Vagina (tissue), 2 donors: ENCODE measurements at regions not wholly inside any gene's neighbourhood (a gene's known extent, or its start where the extent isn't known, plus 50 kb on each side); places are given as distances from the start of the nearest gene placed in this dataset.

Experiments used
- DNase-seq, 2 donors: peaks; one replicate each; pipeline ENCODE4 v3.0.0-alpha.2; 2017; ENCODE audit errors: extremely low spot score in 2 of 2
- H3K27ac ChIP-seq: fragments of 200-600 bp; sonication (generic); one replicate; pipeline ENCODE4 v1.5.1; 2019
- H3K27me3 ChIP-seq: fragments of 200-600 bp; sonication (generic); one replicate; pipeline ENCODE4 v1.5.1; 2019
- H3K36me3 ChIP-seq, 2 donors: fragments of 200-600 bp; sonication (generic); one replicate each; pipeline ENCODE4 v1.5.1; 2017 to 2019
- H3K4me1 ChIP-seq: fragments of 200-600 bp; sonication (generic); one replicate; pipeline ENCODE4 v1.5.1; 2019
- H3K4me3 ChIP-seq, 2 donors: fragments of 200-600 bp; sonication (generic); 1 replicate in 1 of 2; 2 replicates in 1 of 2; pipeline ENCODE4 v1.5.1; 2016 to 2019
- H3K9me3 ChIP-seq: fragments of 200-600 bp; sonication (generic); one replicate; pipeline ENCODE4 v1.5.1; 2019
- POLR2A ChIP-seq, 2 donors: fragments of 450-650 bp; IDR thresholded peaks; one replicate each; pipeline ENCODE4 v1.6.1; 2017; ENCODE audit warnings: antibody characterized with exemption in 2 of 2, mild to moderate bottlenecking in 2 of 2, moderate library complexity in 2 of 2
- POLR2AphosphoS5 ChIP-seq, 2 donors: sonication (generic); formaldehyde crosslinking; IDR thresholded peaks; one replicate each; pipeline ENCODE4 v1.9.0; 2017; ENCODE audit warnings: antibody characterized with exemption in 2 of 2, mild to moderate bottlenecking in 2 of 2, low read depth in 1 of 2; ENCODE audit not compliant: insufficient read depth in 1 of 2
- intact Hi-C: fragments of 100-400 bp; cut with DNase I; formaldehyde crosslinking; loops from one replicate; pipeline ENCODE4 v1.15.1; 2023
- TF ChIP-seq, protein P1 (sequence below), 3 experiments: fragments of 450-650 bp in 2 of 3; fragments of 200-600 bp in 1 of 3; sonication (generic) in 1 of 3; IDR thresholded peaks; one replicate each; pipeline ENCODE4 v1.5.1; 2017 to 2019; ENCODE audit warnings: antibody characterized with exemption in 3 of 3, mild to moderate bottlenecking in 2 of 3, moderate library complexity in 2 of 3

DNA sequence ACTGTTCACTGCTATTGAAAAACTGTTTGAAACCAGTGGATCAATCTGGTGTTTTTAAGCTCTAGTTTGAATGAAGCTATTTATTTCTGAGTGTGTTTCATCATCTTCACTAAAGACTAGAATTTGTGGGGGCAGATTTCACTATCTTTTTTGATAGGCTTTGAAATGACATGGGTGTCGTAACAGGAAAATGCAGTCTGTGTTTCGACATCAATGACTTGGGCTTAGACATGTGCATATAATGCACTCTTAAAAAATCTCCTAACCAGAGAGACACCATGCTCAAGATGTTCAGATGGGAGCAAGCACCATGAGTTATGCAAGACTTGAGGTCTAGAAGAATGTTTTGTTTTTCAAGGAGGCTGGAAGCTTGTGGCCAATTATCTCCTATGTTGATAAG lies 221.6 kb downstream of the GPD2 start:
- intact Hi-C loops, result no loop called here
- H3K27me3 ChIP-seq, result no peaks in the 10 kb centered on the region
- H3K4me3 ChIP-seq, result no peak overlapping the region
- no peak for DNase-seq
- TF ChIP-seq, protein P1, sequence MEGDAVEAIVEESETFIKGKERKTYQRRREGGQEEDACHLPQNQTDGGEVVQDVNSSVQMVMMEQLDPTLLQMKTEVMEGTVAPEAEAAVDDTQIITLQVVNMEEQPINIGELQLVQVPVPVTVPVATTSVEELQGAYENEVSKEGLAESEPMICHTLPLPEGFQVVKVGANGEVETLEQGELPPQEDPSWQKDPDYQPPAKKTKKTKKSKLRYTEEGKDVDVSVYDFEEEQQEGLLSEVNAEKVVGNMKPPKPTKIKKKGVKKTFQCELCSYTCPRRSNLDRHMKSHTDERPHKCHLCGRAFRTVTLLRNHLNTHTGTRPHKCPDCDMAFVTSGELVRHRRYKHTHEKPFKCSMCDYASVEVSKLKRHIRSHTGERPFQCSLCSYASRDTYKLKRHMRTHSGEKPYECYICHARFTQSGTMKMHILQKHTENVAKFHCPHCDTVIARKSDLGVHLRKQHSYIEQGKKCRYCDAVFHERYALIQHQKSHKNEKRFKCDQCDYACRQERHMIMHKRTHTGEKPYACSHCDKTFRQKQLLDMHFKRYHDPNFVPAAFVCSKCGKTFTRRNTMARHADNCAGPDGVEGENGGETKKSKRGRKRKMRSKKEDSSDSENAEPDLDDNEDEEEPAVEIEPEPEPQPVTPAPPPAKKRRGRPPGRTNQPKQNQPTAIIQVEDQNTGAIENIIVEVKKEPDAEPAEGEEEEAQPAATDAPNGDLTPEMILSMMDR (IDR thresholded peaks at IDR 0.05), result no peak
- TF ChIP-seq POLR2AphosphoS5 (IDR thresholded peaks at IDR 0.05; ENCODE audit: insufficient read depth in 1 of 2, low read depth in 1 of 2), result no peak
- no peak for TF ChIP-seq POLR2A (IDR thresholded peaks at IDR 0.05)
- no peaks in the 10 kb centered on the region for H3K36me3 ChIP-seq
- no peaks in the 10 kb centered on the region for H3K9me3 ChIP-seq
- no peaks in the 10 kb centered on the region for H3K4me1 ChIP-seq
- no peak overlapping the region for H3K27ac ChIP-seq

DNA sequence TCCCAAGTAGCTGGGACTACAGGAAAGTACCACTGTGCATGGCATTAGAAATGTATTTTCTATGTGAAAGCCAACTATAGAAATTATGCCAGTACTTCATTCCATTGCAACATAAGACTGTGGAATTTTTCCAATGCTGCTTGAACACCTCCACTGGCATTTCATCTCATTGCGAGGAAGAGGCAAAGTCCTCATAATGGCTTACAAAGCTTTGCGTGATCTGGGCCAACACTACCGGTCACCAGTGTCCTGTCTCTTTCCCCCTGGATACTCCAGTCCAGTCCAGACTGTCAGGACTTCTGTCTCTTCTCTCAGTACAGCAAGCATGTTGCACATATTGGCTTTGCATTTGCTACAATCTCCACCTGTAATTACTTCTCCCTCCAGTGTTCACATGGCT lies 223.5 kb downstream of the GPD2 start:
- DNase-seq, result no peak
- H3K27ac ChIP-seq, result no peak overlapping the region
- no peaks in the 10 kb centered on the region for H3K27me3 ChIP-seq
- no peaks in the 10 kb centered on the region for H3K9me3 ChIP-seq
- H3K4me1 ChIP-seq, result no peaks in the 10 kb centered on the region
- TF ChIP-seq, protein P1 (IDR thresholded peaks at IDR 0.05), result no peak
- TF ChIP-seq POLR2AphosphoS5 (IDR thresholded peaks at IDR 0.05; ENCODE audit: insufficient read depth in 1 of 2, low read depth in 1 of 2) (no peak), POLR2A (IDR thresholded peaks at IDR 0.05) (no peak)
- H3K4me3 ChIP-seq, result no peak overlapping the region
- intact Hi-C loops, result no loop called here
- H3K36me3 ChIP-seq, result no peaks in the 10 kb centered on the region

DNA sequence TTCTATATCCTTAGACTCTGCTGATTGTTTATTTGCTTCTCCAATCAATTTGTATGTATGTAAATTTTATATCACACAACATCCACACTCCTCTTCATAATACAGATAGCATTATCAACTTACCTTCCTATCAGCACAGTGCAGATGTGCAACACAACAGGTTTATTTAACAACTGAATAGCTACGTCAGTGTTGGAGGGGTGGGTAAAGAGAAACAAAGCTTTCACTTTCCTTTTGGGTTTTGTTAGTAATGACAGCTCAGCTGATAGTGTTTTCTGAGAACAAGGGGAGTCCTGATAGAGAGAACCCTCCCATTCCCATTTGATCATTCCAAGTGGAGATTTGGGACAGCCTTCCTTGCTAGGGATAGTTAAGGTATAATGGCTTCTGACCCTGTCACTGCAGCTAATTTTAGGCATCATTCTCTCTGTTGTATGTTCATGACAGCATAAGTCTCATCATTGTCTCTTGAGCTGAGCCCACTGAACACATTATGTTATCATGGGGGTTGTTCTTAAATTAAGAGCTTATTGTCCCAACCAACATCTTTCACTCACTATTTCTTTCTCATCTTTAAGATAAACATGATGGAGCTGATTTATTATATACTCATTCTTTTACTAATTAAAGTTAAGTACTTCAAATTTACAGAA lies 227.7 kb downstream of the GPD2 start:
- no peaks in the 10 kb centered on the region for H3K36me3 ChIP-seq
- H3K9me3 ChIP-seq, result peaks cover 5% of the 10 kb centered on the region
- H3K4me1 ChIP-seq, result no peaks in the 10 kb centered on the region
- H3K4me3 ChIP-seq, result no peak overlapping the region
- DNase-seq, result no peak
- intact Hi-C loops, result no loop called here
- H3K27me3 ChIP-seq, result no peaks in the 10 kb centered on the region
- H3K27ac ChIP-seq, result no peak overlapping the region
- TF ChIP-seq, protein P1 (IDR thresholded peaks at IDR 0.05), result no peak
- TF ChIP-seq POLR2A (IDR thresholded peaks at IDR 0.05) (no peak), POLR2AphosphoS5 (IDR thresholded peaks at IDR 0.05; ENCODE audit: insufficient read depth in 1 of 2, low read depth in 1 of 2) (no peak)

DNA sequence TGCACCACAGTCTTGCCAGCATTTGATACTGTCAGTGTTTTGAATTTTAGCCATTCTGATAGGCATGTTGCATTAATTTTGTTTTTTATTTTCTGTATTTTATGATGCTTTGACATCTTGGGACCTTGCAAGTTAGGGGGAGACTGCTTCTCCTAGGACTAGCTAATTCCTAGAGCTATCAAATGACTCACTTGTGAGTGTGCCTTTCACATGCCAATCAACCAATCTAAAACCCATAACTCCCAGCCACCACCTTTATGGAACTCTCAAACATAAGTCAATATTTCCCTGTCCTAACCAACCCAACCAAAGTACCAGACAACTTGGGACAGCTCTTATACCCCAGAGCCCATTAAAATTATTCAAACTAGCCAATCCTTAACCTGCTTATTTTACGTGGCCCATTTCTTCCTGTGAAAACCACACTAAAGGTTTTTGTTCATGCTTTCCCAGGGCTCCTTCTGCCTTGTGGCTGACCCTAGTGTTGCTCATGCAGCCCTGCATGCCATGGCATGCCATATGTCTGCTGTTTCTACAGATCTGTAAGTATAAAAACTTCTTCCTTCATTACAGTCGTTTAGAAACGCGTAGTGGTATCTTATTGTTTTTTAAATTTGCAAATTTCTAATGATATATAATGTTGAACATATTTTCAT lies 230.1 kb downstream of the GPD2 start:
- TF ChIP-seq, protein P1 (IDR thresholded peaks at IDR 0.05), result no peak
- TF ChIP-seq POLR2AphosphoS5 (IDR thresholded peaks at IDR 0.05; ENCODE audit: insufficient read depth in 1 of 2, low read depth in 1 of 2) (no peak), POLR2A (IDR thresholded peaks at IDR 0.05) (no peak)
- H3K4me1 ChIP-seq, result no peaks in the 10 kb centered on the region
- H3K27me3 ChIP-seq, result no peaks in the 10 kb centered on the region
- intact Hi-C loops, result no loop called here
- no peak for DNase-seq
- no peak overlapping the region for H3K27ac ChIP-seq
- no peaks in the 10 kb centered on the region for H3K36me3 ChIP-seq
- H3K9me3 ChIP-seq, result peaks cover 5% of the 10 kb centered on the region
- H3K4me3 ChIP-seq, result no peak overlapping the region

DNA sequence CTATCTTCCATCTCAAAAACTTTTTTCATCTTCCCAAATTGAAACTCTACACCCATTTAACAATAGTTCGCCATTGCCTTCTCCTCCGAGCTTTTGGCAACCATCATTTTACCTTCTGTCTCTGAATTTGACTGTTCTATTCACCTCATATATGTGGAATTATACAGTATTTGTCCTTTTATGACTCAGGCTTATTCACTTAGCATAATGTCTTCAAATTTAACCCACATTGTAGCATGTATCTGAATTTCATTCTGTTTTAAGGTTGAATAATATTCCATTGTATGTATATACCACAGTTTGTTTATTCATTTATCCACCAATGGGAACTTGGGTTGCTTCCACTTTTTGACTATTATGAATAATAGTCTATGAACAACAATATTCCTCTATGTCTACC lies 233.9 kb downstream of the GPD2 start:
- Histone ChIP-seq H3K27me3 (no peaks in the 10 kb centered on the region), H3K27ac (no peak overlapping the region), H3K4me3 (no peak overlapping the region), H3K4me1 (no peaks in the 10 kb centered on the region), H3K36me3 (no peaks in the 10 kb centered on the region), H3K9me3 (peaks cover 5% of the 10 kb centered on the region)
- TF ChIP-seq POLR2AphosphoS5 (IDR thresholded peaks at IDR 0.05; ENCODE audit: insufficient read depth in 1 of 2, low read depth in 1 of 2) (no peak), POLR2A (IDR thresholded peaks at IDR 0.05) (no peak)
- TF ChIP-seq, protein P1 (IDR thresholded peaks at IDR 0.05), result no peak
- no peak for DNase-seq
- intact Hi-C loops, result no loop called here
